Testis (tissue), 2 donors: ENCODE measurements at regions not wholly inside any gene's neighbourhood (a gene's known extent, or its start where the extent isn't known, plus 50 kb on each side); places are given as distances from the start of the nearest gene placed in this dataset.

Experiments used
- CTCF ChIP-seq, 3 experiments: fragments of 450-650 bp in 2 of 3; fragments of 200-600 bp in 1 of 3; sonication (generic) in 1 of 3; IDR thresholded peaks; one replicate each; pipeline ENCODE4 v1.5.1; 2016 to 2019; ENCODE audit warnings: antibody characterized with exemption in 3 of 3, mild to moderate bottlenecking in 2 of 3, moderate library complexity in 1 of 3
- POLR2A ChIP-seq: fragments of 450-650 bp; IDR thresholded peaks from one replicate; pipeline ENCODE4 v1.6.1; 2017; ENCODE audit warnings: antibody characterized with exemption, mild to moderate bottlenecking, moderate library complexity

DNA sequence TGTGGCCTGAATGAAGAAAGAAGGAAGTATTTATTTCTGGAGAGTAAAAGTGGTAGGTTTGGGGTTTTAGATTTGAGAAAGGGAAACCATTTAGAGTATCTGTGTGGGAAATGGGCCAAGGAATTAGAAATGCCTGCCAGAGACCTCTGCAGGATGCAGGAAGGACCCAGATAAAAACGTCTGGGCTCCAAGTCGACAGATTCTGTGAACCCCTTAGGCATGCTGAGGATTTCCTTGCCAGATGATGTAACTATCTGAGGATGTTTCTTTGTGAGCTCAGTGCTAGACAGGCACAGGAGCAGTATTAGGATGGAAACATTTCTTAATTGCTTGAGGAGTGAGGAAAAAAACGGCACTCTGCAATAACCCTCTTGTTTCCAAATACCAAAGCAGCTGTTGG is 251.8 kb upstream of the DMRT1 start:
- TF ChIP-seq CTCF (IDR thresholded peaks at IDR 0.05) (no peak), POLR2A (no peak)
